Head of caudate nucleus (tissue), 42 donors: ENCODE measurements at regions not wholly inside any gene's neighbourhood (a gene's known extent, or its start where the extent isn't known, plus 50 kb on each side); places are given as distances from the start of the nearest gene placed in this dataset.

Source experiments
- DNase-seq, 42 donors: peaks; one replicate each; pipeline versions ENCODE4 v3.0.0 to v3.0.0-alpha.2; 2020 to 2021; ENCODE audit warnings: mixed read lengths in 7 of 42
- intact Hi-C: fragments of 100-400 bp; cut with DNase I; formaldehyde crosslinking; loops from one replicate; pipeline ENCODE4 v1.15.0; 2022

DNA sequence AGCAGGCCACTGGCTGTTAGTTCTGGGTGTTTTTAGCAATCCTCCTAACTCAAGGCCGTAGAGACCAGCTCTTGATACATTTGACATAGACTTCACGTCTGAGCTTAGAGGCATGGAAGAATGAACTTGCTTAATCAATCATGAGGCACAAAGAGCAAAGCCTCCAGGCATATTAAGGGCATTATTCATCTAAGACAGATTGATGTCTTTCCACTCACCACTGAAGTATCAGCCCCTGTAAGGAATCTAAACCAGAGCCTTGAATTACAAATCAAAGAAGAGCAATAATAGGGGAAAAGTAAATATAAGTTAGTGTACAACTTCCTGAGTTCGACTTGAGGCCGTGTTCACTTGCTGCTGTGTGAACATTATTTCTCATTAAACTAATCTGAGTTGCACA, 1470.7 kb downstream of the AACS start:
- DNase-seq = no peak
- intact Hi-C loops = no loop called here

DNA sequence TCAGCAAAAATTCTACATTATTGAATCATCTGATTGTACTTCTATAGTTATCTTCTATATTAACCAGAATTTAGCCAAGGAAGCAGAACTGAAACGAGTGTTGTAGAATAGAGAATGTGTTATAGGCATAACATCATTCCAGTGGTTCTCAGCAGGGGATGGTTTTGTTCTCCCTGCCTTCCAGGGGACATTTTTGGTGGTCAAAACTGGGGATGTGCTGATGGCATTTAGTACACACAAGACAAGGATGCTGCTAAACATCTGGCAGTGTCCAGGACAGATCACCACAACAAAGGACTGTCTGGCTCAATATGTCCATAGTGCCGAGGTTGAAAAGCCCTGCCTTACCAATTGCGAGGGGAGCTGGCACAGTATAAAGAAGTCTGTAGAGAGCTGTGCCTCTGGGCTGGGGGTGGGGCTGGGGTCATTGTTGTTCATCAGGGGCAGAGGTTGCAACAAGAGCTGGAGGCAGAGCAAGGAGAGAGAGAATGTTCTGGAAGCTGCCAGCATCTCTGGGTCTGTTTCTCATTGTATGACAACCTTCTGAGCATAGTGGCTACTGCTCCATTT, 1472.8 kb downstream of the AACS start:
- no peak for DNase-seq
- intact Hi-C loops = no loop called here

DNA sequence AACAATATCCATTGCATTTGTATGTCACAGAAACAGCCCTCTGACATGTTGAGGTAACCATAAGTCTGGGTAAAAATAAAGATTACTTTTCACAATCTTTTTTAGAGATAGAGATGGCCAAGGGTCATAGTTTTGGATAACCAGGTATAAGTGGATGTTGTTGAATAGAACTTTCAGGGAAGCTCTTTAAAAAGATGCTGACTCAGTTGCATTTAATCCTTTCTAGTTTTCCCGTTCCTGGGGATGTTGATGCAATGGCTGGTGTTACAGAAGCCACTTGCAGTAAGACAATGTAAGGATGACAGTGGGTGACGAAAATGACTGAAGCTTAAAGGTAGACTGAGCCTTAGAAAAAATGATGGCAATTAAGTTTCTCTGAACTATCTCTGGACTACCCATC, 1473.7 kb downstream of the AACS start:
- intact Hi-C loops = no loop called here
- no peak for DNase-seq

DNA sequence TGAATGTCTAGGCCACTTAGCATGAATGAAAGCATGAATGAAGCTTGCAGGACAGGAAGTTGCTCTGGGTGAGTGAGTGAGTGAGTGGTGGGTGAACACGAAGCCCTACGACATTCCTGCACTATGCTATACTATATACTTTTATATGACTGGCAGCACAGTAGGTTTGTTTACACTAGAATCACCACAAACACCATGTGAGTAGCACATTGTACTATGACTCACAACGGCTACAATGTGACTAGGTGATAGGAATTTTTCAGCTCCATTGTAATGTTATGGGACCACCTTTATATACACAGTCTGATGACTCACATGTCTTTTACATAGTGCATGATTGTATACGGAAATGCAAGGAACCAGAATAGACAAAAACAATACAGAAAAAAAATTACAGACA, 1480.2 kb downstream of the AACS start:
- intact Hi-C loops = no loop called here
- DNase-seq = no peak

DNA sequence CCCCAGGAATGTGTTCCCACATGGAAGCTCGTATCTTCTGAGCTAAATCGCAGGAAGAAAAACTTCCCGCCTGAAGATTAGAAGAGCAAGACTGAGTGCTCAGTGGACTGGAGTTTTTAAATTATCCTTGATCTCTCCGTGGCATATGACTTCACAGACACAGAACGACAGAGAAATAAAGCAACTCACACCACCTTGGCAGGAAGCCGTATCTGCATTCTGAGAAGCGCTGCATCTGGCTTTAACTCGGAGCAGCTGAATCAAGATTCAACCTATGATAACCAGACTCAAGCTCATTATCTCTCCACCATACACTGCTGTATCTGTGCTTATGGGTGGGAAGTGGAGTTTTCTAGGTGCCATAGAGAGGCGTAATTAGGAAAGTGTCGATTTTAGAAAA, 1482.7 kb downstream of the AACS start:
- DNase-seq = no peak
- intact Hi-C loops = no loop called here

DNA sequence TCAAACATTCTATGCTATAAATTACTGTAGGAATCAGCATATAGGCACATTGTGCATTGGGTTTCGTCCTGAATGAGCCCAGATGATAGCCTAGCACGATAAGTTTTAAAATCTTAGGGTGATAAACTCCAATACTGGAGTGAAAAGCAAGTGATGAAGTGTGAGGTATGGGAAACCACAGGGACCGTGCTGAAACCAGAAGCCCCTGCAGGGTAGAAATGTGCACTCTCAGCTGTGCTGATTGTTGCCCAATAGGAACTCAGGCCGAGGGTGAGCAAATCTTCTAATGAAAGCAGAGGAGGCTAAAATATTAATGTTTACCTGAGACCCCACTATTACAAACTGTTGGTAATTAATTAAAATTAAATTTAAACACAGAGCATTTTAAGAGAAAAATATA, 1486.6 kb downstream of the AACS start:
- no peak for DNase-seq
- intact Hi-C loops = no loop called here

DNA sequence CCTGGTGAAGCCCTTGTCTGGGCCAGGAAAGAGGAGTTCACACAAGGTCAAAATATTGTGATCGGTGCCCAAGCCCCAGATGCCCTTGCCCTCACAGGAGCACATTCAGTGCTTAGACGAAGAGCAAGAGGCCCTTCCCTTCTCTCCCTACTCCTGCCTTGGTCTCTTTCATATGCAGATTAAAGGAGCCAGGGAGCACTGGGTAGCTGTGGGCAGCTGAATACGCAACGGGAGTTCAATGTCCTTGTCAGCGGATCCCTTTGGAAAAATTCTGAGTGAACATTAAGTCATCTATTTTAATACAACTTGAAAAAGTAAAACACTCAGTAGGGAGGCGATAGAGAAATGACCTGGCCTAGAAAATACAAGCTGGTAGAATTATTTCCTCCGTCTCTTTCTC, 1489.4 kb downstream of the AACS start:
- intact Hi-C loops = no loop called here
- no peak for DNase-seq

DNA sequence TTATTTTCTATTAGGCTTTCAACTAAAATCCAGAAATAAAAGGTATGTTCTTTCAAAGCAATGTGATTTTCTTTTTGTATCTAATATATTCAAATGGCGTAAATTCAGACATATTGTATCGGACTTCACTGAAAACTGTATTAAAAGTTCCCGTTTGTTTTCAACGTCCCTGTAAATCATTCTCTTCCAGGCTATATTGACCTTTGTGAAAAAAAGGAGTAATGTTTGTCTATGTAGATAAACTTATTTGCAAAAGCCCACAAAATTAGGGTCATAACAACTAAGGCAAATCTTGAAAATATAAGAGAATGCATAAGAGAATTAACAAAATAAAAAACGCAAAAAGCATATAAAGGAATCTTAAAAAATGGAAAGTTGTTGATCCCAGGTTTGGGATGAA, 1492.4 kb downstream of the AACS start:
- no peak for DNase-seq
- intact Hi-C loops = no loop called here

DNA sequence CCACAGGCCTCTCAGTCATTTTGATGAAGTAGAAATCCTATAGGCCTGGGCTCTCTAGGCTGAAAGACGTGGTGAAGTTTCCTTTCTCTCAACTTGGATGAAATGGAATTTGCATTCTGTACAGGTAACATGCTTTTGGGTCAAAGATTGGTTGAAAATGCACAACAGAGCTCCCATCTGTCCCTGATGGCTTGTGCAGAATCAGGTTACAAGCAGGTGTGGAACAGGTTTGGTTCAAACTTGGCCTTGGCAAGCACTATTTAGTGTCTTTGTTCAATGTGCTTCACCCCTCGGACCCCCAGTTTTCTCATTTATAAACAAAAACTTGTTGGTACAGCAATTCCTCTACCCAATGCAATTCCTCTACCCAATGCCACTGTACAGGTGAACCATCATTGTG, 1493.0 kb downstream of the AACS start:
- DNase-seq = no peak
- intact Hi-C loops = no loop called here

DNA sequence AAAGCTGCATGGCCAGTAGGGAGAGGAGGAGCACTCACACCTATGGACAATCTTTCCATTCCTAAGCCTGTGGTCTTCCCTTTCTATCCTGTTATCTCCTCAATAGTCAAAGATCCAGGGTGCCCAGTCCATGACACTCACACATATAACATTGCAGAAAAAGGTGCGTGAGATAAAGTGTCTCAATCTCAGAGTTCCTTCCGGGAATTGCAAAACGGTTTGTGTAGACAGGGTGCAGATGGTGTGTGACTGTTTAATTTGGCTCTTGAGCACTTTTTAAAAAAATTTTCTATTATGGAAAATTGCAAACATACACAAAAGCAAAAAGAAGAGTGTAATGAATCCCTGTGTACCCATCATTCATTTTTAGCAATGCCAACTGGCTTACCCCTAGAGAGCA, 1493.6 kb downstream of the AACS start:
- intact Hi-C loops = no loop called here
- no peak for DNase-seq

DNA sequence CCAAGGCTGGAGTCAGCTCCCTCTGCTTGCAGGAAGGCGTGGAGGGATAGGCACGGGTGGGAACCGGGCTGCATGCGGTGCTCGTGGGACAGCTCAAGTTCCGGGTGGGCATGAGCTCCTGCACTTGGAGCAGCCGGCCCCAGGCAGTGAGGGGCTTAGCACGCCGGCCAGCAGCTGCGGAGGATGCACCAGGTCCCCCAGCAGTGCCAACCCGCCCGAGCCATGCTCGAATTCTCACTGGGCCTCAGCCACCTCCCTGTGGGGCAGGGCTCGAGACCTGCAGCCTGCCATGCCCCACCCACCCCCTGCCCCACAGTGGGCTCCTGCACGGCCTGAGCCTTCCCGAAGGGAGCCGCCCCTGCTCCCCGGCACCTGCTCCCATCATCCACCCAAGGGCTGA, 1501.8 kb downstream of the AACS start:
- intact Hi-C loops = no loop called here
- no peak for DNase-seq

DNA sequence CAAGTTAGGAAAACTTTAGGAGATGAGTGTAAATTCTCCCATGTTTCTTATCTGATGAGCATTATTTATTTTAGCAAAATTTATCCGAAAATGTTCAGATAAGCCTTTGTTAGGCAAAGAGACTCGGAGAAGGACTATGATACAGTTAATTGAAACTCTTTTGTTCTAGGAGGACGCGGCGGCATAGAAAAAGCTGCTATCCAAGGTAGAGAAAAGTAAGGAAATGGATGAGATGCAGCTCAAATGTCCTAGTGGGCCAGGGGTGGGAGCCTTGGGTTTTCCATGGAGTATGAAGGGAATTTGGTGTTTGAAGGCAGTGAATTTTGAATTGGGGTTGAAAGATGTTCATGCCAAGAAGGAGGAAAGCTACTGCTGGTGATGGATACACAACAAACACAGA, 1504.5 kb downstream of the AACS start:
- intact Hi-C loops = no loop called here
- DNase-seq = no peak

DNA sequence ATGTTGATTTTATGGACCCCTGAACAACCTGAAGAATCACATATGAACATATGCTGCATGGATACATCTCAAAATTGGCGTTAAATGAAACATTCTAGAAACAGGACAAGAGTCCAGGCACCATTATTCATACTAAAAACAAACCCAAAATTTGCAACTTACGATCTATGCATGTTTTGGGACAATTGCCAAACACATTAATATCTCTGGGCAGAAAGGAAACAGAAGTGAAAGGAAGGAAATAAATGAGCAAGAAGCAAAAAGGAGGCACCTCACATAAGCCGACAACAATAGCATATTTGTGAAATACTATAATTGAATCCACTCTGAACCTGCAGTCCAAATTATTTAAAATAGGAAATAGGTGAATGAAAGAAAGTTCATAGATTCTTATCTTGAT, 1505.3 kb downstream of the AACS start:
- no peak for DNase-seq
- intact Hi-C loops = no loop called here

DNA sequence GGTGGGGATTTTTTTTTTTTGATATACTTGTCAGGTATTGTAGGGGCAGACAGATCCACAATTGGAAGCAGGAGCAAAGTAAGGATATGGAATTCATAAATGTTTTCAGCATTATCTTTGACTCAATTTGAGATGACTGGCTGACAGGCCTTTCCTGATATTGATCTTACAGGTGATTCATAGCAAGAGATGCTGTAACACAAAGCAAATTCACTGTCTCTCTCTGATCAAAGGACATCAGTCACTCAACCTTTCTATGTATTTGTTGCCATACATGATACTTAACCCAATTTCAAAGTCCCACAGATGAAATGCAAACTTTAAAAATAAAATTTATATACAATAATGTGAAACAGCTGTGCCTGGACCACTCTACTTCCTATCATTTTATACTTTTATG, 1506.9 kb downstream of the AACS start:
- DNase-seq = no peak
- intact Hi-C loops = no loop called here

DNA sequence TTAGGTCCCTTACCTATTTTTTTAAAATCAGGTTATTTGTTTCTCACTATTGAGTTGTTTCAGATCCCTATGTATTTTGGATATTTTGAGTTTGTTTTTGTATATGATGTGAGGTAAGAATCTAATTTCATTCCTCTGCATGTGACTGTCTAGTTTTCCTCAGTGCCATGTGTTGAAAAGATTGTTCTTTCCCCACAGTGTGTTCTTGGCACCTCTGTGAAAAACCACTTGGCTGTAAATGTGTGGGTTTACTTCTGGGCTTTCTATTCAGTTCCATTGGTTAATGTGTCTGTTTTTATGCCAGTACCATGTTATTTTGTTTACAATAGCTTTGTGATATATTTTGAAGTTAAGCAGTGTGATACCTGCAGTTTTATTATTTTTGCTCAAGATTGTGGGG, 1516.4 kb downstream of the AACS start:
- intact Hi-C loops = no loop called here
- DNase-seq = no peak

DNA sequence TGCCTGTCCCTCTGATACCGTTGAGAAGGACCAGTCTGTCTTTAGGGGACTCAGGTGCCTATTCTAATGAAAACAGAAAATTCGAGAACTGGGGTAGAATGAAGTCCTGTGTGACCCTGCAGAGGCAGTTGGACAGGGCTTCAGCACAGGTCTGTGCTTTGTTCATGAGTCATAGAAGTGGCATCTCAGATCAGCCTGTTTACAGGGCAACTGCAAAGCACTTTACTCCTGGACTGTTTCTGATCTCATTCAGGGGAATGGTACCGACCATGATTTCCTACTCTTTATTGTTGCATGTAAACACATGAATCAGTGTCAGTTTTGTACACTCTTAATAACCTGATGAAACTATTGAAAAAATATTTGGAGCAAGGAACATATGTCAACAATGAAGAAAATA, 1517.0 kb downstream of the AACS start:
- intact Hi-C loops = no loop called here

DNA sequence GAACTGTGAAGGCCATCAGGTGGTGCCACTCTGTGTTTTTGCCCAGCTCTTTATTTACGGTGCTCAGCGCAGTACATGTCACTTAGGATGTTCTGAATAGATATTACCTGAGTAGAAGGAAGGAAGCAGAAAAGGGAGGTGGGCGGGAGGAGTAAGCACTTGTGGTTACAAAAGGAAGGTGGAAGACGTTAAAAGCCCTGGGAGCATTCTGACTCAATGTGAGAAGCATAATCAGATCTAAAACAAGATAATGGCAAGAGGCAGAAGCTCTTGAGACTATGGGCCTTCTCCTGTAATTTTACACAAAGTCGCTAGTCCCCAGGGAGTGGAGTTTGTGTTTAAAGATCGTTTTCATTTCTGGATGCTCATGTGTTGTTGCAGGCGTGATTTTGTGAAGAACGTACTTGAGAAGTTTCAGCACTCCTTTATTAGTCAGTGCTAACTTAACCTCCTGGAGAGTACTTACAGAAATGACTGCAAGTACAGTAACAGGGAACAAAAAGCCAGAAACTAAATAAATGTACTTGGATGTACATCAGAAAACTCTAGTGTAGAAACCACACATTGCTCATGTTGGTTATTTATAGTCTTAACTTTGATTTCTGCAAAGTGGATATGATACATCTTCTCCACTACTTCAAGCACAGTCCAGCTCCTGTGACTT, 1523.5 kb downstream of the AACS start:
- intact Hi-C loops = no loop called here
- DNase-seq = no peak

More for the DNA sequence above, 1517.0 kb downstream of the AACS start:
- no peak for DNase-seq

DNA sequence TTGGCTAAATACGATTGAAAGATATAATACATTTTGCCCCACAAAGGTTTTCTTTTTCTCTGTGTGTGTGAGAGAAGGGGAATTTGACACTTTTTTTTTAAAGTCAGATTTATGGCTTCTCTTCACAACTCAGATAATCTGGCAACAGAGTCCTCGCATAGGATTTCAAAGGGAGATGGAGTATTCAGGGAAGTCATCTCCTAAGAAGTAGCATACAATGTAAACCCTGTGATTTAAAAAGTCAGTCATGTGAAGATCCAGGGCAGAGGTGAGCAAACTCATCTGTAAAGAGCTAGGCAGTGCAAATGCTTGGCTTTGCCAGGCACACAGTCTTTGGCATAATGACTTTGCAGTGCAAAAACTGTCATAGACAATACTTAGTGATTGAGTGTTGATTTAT, 1526.3 kb downstream of the AACS start:
- intact Hi-C loops = no loop called here
- DNase-seq = no peak

DNA sequence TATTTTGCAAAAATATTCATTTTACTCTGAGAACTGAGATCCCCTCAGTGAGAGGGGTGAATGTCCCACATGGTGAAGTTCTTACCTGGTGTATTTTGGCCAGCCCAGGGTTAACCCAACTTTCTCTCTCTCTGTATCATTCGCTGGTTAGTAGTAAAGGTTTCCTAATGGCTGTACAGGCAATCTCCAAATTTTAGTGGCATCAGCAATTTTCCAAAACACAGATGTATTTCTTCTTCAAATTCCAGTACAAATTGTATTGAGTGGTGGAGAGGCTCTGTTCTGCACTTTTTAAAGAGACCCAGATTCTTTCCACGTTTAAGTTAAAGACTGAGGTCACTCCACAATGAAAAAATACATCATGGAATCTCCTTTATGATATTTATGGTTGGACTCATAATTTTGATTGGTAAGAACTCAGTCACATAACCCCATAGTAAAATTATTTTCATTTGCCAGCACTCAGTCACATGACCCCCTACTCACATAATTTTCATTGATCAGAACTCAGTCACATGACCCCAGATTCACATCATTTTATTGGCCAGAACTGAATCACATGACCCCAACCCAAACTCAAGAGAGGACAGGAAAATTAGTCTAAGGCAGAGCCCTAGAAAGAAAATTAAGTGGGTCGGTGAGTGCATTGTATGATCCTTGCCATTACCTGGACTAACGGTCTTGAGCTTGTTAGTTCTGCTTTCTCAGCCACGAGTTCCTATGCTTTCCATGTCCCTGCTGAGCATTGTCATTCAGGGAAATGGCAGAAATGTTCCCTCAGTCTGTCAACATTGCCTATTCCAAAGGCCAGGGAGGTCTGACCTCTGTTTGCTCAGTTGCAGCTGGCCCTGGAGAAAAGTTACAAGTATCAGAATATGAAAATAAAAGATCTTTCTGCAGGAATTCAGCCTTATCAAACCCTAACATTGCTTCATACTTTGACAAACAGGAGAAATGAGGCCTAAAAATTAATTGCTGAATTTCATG, 1536.2 kb downstream of the AACS start:
- no peak for DNase-seq
- intact Hi-C loops = no loop called here

DNA sequence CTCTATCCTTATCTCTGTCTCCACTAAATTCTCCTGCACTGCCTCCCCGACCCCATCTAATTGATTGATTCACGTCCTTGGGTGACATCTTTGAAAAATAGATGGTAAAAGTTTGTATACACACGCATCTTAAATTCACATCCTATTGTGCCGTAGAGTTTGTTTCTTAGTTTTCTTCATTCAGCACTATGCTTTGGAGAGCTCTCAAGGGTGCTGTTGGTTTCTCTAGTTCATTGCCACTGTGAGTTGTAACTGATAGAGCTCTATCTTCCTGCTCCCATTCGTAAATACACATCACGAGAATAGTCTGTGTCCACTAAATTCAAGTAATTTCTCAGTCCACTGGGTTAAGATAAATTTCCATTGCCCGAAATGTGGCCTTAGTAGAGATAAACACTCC, 1537.4 kb downstream of the AACS start:
- no peak for DNase-seq
- intact Hi-C loops = no loop called here

DNA sequence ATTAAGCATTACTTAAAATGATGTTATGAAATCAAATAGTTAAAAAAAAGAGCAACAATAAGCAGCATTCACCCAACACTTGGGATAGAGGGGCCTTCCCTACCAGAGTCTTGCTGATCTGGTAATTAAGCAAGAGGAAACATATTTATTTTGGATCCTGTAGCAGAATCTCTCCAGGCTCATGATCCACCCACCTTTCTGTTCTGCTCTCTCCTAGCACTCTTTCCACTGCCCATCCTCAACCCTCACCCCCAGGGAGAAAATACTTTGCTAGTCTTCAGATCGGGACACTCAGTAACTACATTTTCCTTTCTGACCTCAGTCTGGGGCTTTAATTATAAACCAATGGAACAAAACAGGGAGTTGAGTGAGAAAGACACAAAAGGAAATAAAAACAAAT, 1541.9 kb downstream of the AACS start:
- intact Hi-C loops = no loop called here
- no peak for DNase-seq
